AG04450 (cell line): ENCODE measurements at regions not wholly inside any gene's neighbourhood (a gene's known extent, or its start where the extent isn't known, plus 50 kb on each side); places are given as distances from the start of the nearest gene placed in this dataset.

ENCODE experiments used
- CTCF ChIA-PET: fragments of 300-600, 350-600 bp; formaldehyde crosslinking; extraction: SDS; loops from one replicate; lab custom pipeline; 2022; ENCODE audit warnings: antibody characterized with exemption, inconsistent platforms; lab: Charles Lee
- POLR2A ChIA-PET: fragments of 350-600 bp; formaldehyde crosslinking; extraction: SDS; loops from one replicate; lab custom pipeline; 2021; ENCODE audit warnings: antibody characterized with exemption, inconsistent platforms; lab: Yijun Ruan, JAX
- DNase-seq: peaks from one replicate; pipeline ENCODE4 v3.0.0-alpha.2; 2011; ENCODE audit warnings: low read depth, low spot score
- H3K27ac ChIP-seq: one replicate; pipeline ENCODE4 v1.5.1; 2012; ENCODE audit warnings: low read depth, low read length, control low read depth
- H3K27me3 ChIP-seq: one replicate; pipeline ENCODE4 v1.6.0; 2012; ENCODE audit warnings: low read length; ENCODE audit not compliant: control insufficient read depth, insufficient read depth
- H3K4me3 ChIP-seq: 2 replicates; pipeline ENCODE4 v1.5.1; 2011; ENCODE audit warnings: mild to moderate bottlenecking, low read depth, low read length, control low read depth
- H3K9me3 ChIP-seq: 2 replicates; pipeline ENCODE4 v1.5.1; 2012; ENCODE audit warnings: low read length; ENCODE audit not compliant: control insufficient read depth, insufficient read depth
- TF ChIP-seq, protein P1 (sequence below): IDR thresholded peaks from 2 replicates; pipeline ENCODE4 v1.5.1; 2011; ENCODE audit warnings: low read depth, low read length, control low read depth, inconsistent platforms

GRCh38 chr20:16205507-16205906, 367.7 kb downstream of the KIF16B start:
- no peak overlapping the region for H3K4me3 ChIP-seq
- H3K27ac ChIP-seq, result no peak overlapping the region
- TF ChIP-seq, protein P1, sequence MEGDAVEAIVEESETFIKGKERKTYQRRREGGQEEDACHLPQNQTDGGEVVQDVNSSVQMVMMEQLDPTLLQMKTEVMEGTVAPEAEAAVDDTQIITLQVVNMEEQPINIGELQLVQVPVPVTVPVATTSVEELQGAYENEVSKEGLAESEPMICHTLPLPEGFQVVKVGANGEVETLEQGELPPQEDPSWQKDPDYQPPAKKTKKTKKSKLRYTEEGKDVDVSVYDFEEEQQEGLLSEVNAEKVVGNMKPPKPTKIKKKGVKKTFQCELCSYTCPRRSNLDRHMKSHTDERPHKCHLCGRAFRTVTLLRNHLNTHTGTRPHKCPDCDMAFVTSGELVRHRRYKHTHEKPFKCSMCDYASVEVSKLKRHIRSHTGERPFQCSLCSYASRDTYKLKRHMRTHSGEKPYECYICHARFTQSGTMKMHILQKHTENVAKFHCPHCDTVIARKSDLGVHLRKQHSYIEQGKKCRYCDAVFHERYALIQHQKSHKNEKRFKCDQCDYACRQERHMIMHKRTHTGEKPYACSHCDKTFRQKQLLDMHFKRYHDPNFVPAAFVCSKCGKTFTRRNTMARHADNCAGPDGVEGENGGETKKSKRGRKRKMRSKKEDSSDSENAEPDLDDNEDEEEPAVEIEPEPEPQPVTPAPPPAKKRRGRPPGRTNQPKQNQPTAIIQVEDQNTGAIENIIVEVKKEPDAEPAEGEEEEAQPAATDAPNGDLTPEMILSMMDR, result no peak
- CTCF ChIA-PET, result no interaction called here
- no peaks in the 10 kb centered on the region for H3K9me3 ChIP-seq
- no peaks in the 10 kb centered on the region for H3K27me3 ChIP-seq
- DNase-seq, result no peak
- POLR2A ChIA-PET, result no interaction called here

GRCh38 chr20:16203096-16203495, 370.2 kb downstream of the KIF16B start:
- Histone ChIP-seq H3K27ac (no peak overlapping the region), H3K9me3 (no peaks in the 10 kb centered on the region), H3K27me3 (no peaks in the 10 kb centered on the region), H3K4me3 (no peak overlapping the region)
- TF ChIP-seq, protein P1, result no peak
- ChIA-PET CTCF (no interaction called here), POLR2A (no interaction called here)
- no peak for DNase-seq

GRCh38 chr20:16201191-16201590, 372.1 kb downstream of the KIF16B start:
- Histone ChIP-seq H3K27ac (no peak overlapping the region), H3K27me3 (no peaks in the 10 kb centered on the region), H3K9me3 (no peaks in the 10 kb centered on the region), H3K4me3 (no peak overlapping the region)
- POLR2A ChIA-PET, result no interaction called here
- TF ChIP-seq, protein P1, result no peak
- CTCF ChIA-PET, result no interaction called here
- DNase-seq, result no peak

- no peak overlapping the region for H3K4me3 ChIP-seq
- H3K9me3 ChIP-seq, result no peaks in the 10 kb centered on the region
- H3K27ac ChIP-seq, result no peak overlapping the region
- TF ChIP-seq, protein P1, result no peak
- no peaks in the 10 kb centered on the region for H3K27me3 ChIP-seq
- ChIA-PET CTCF (no interaction called here), POLR2A (no interaction called here)
- no peak for DNase-seq
Measured at GRCh38 chr20:16197696-16198095, 375.6 kb downstream of the KIF16B start.

GRCh38 chr20:16195671-16196070, 377.6 kb downstream of the KIF16B start:
- ChIA-PET POLR2A (no interaction called here), CTCF (no interaction called here)
- Histone ChIP-seq H3K27ac (no peak overlapping the region), H3K4me3 (no peak overlapping the region), H3K27me3 (no peaks in the 10 kb centered on the region), H3K9me3 (no peaks in the 10 kb centered on the region)
- TF ChIP-seq, protein P1, result no peak
- no peak for DNase-seq
